ENCODE measurements at regions not wholly inside any gene's neighbourhood (a gene's known extent, or its start where the extent isn't known, plus 50 kb on each side); places are given as distances from the start of the nearest gene placed in this dataset.

GRCh38 chr11:32510039-32510438 is 73.6 kb upstream of the EIF3M start:
- Histone ChIP-seq H3K36me3 (ENCODE audit: low read depth) (no peaks in the 10 kb centered on the region), H3K27ac (ENCODE audit: poor library complexity, severe bottlenecking) (no peak overlapping the region), H3K27me3 (ENCODE audit: insufficient read depth, poor library complexity, severe bottlenecking) (no peaks in the 10 kb centered on the region), H3K4me3 (ENCODE audit: severe bottlenecking) (no peak overlapping the region), H3K4me1 (ENCODE audit: insufficient read depth, poor library complexity, severe bottlenecking) (peaks cover 5% of the 10 kb centered on the region), H3K9me3 (ENCODE audit: severe bottlenecking) (no peaks in the 10 kb centered on the region)
- DNase-seq (ENCODE audit: low spot score) (no peak), ATAC-seq (ENCODE audit: low read depth) (no peak)
- TF ChIP-seq, protein P1, sequence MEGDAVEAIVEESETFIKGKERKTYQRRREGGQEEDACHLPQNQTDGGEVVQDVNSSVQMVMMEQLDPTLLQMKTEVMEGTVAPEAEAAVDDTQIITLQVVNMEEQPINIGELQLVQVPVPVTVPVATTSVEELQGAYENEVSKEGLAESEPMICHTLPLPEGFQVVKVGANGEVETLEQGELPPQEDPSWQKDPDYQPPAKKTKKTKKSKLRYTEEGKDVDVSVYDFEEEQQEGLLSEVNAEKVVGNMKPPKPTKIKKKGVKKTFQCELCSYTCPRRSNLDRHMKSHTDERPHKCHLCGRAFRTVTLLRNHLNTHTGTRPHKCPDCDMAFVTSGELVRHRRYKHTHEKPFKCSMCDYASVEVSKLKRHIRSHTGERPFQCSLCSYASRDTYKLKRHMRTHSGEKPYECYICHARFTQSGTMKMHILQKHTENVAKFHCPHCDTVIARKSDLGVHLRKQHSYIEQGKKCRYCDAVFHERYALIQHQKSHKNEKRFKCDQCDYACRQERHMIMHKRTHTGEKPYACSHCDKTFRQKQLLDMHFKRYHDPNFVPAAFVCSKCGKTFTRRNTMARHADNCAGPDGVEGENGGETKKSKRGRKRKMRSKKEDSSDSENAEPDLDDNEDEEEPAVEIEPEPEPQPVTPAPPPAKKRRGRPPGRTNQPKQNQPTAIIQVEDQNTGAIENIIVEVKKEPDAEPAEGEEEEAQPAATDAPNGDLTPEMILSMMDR (IDR thresholded peaks at IDR 0.05; ENCODE audit: poor library complexity, severe bottlenecking) = no peak

- Histone ChIP-seq H3K9me3 (ENCODE audit: severe bottlenecking) (no peaks in the 10 kb centered on the region), H3K36me3 (ENCODE audit: low read depth) (no peaks in the 10 kb centered on the region), H3K4me3 (ENCODE audit: severe bottlenecking) (no peak overlapping the region), H3K27ac (ENCODE audit: poor library complexity, severe bottlenecking) (no peak overlapping the region), H3K4me1 (ENCODE audit: insufficient read depth, poor library complexity, severe bottlenecking) (peaks cover 5% of the 10 kb centered on the region), H3K27me3 (ENCODE audit: insufficient read depth, poor library complexity, severe bottlenecking) (no peaks in the 10 kb centered on the region)
- ATAC-seq (ENCODE audit: low read depth) (no peak), DNase-seq (ENCODE audit: low spot score) (no peak)
- TF ChIP-seq, protein P1 (IDR thresholded peaks at IDR 0.05; ENCODE audit: poor library complexity, severe bottlenecking) = no peak
Measured at GRCh38 chr11:32508780-32509179, 73.4 kb upstream of the WT1 start.

GRCh38 chr11:32500001-32500400 is 64.7 kb upstream of the WT1 start:
- TF ChIP-seq, protein P1 (IDR thresholded peaks at IDR 0.05; ENCODE audit: poor library complexity, severe bottlenecking) = no peak
- H3K27me3 ChIP-seq (ENCODE audit: insufficient read depth, poor library complexity, severe bottlenecking) = no peaks in the 10 kb centered on the region
- H3K4me3 ChIP-seq (ENCODE audit: severe bottlenecking) = no peak overlapping the region
- H3K9me3 ChIP-seq (ENCODE audit: severe bottlenecking) = peaks cover 1% of the 10 kb centered on the region
- DNase-seq (ENCODE audit: low spot score) = no peak
- no peak overlapping the region for H3K27ac ChIP-seq (ENCODE audit: poor library complexity, severe bottlenecking)
- no peak for ATAC-seq (ENCODE audit: low read depth)
- H3K36me3 ChIP-seq (ENCODE audit: low read depth) = no peaks in the 10 kb centered on the region
- H3K4me1 ChIP-seq (ENCODE audit: insufficient read depth, poor library complexity, severe bottlenecking) = no peaks in the 10 kb centered on the region

- H3K27me3 ChIP-seq (ENCODE audit: insufficient read depth, poor library complexity, severe bottlenecking) = peaks cover 3% of the 10 kb centered on the region
- DNase-seq (ENCODE audit: low spot score) (no peak), ATAC-seq (ENCODE audit: low read depth) (no peak)
- H3K4me1 ChIP-seq (ENCODE audit: insufficient read depth, poor library complexity, severe bottlenecking) = no peaks in the 10 kb centered on the region
- H3K27ac ChIP-seq (ENCODE audit: poor library complexity, severe bottlenecking) = no peak overlapping the region
- H3K36me3 ChIP-seq (ENCODE audit: low read depth) = no peaks in the 10 kb centered on the region
- H3K4me3 ChIP-seq (ENCODE audit: severe bottlenecking) = no peak overlapping the region
- peaks cover 1% of the 10 kb centered on the region for H3K9me3 ChIP-seq (ENCODE audit: severe bottlenecking)
- TF ChIP-seq, protein P1 (IDR thresholded peaks at IDR 0.05; ENCODE audit: poor library complexity, severe bottlenecking) = no peak
Measured at GRCh38 chr11:32497951-32498350, 62.6 kb upstream of the WT1 start.

DNA sequence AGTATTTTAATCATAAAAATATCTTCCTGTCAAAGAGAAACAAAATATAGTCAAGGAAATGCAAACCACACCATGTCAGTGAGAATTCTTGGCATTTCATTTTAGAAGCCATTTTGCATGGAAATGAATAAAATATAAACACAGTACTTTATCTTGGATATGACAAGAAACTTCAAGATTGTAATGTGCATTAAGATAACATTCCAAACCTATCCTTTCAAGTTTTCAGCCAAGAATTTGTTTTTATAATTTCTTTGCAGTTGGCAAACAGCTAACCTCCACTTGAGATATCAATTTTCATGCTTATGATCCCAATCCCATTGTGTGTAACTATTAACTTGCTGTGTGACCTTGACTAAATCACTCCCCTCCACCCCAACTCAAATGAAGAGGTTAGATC is 59.3 kb upstream of the WT1 start:
- no peaks in the 10 kb centered on the region for H3K9me3 ChIP-seq (ENCODE audit: severe bottlenecking)
- H3K4me3 ChIP-seq (ENCODE audit: severe bottlenecking) = no peak overlapping the region
- no peak for DNase-seq (ENCODE audit: low spot score)
- ATAC-seq (ENCODE audit: low read depth) = no peak
- peaks cover 3% of the 10 kb centered on the region for H3K27me3 ChIP-seq (ENCODE audit: insufficient read depth, poor library complexity, severe bottlenecking)
- H3K4me1 ChIP-seq (ENCODE audit: insufficient read depth, poor library complexity, severe bottlenecking) = no peaks in the 10 kb centered on the region
- TF ChIP-seq, protein P1 (IDR thresholded peaks at IDR 0.05; ENCODE audit: poor library complexity, severe bottlenecking) = no peak
- H3K36me3 ChIP-seq (ENCODE audit: low read depth) = no peaks in the 10 kb centered on the region
- H3K27ac ChIP-seq (ENCODE audit: poor library complexity, severe bottlenecking) = no peak overlapping the region
